GM12878 (cell line): ENCODE measurements at regions not wholly inside any gene's neighbourhood (a gene's known extent, or its start where the extent isn't known, plus 50 kb on each side); places are given as distances from the start of the nearest gene placed in this dataset.

Source experiments
- ATAC-seq: fragments of 200-7000 bp; cut with Tn5 transposase; 3 replicates; pipeline ENCODE4 v1.9.1; 2020; ENCODE audit warnings: mild to moderate bottlenecking, moderate library complexity
- BruUV-seq: library from RNA; stranded (reverse); fragments of 400-500 nt; replicated peaks from 2 replicates; lab custom pipeline; 2021; lab: Mats Ljungman, UMichigan
- CTCF ChIA-PET: fragments of 300-600 bp; sonication (Branson Sonifier 250); formaldehyde crosslinking; extraction: SDS; loops from one replicate; lab custom pipeline; 2021; ENCODE audit warnings: inconsistent platforms; lab: Yijun Ruan, JAX
- POLR2A ChIA-PET: fragments of 350-600 bp; formaldehyde crosslinking; extraction: SDS; loops from one replicate; lab custom pipeline; 2021; ENCODE audit warnings: inconsistent platforms; lab: Charles Lee
- RAD21 ChIA-PET: fragments of 300-600 bp; sonication (Branson Sonifier 250); formaldehyde crosslinking; loops from one replicate; lab custom pipeline; 2023; ENCODE audit warnings: antibody characterized with exemption; ENCODE audit not compliant: unreplicated experiment; lab: Charles Lee
- SMC1A ChIA-PET: fragments of 300-600 bp; sonication (Branson Sonifier 250); formaldehyde crosslinking; loops from one replicate; lab custom pipeline; 2023; ENCODE audit not compliant: unreplicated experiment, uncharacterized antibody; lab: Charles Lee
- DNase-seq: peaks from one replicate; pipeline ENCODE4 v3.0.0-alpha.2; 2011; ENCODE audit warnings: low read depth, low spot score
- FAIRE-seq: peaks from 3 replicates; lab custom pipeline; 2011; peaks lifted over from hg19 to GRCh38; lab: Jason Lieb, UNC
- H2AFZ ChIP-seq: 2 replicates; pipeline ENCODE4 v1.6.0; 2011; ENCODE audit warnings: low read depth, low read length, control low read depth; ENCODE audit not compliant: control insufficient read depth
- H3K27ac ChIP-seq: 2 replicates; pipeline ENCODE4 v1.5.1; 2011; ENCODE audit warnings: control low read depth; ENCODE audit not compliant: control insufficient read depth, insufficient read depth
- H3K27me3 ChIP-seq, 2 experiments: replicated peaks in 1 of 2; 2 replicates each; pipeline versions ENCODE4 v1.6.0 to v1.6.1; 2011; ENCODE audit warnings: low read length in 1 of 2; ENCODE audit not compliant: control insufficient read depth in 2 of 2, insufficient read depth in 2 of 2
- H3K36me3 ChIP-seq, 2 experiments: 2 replicates each; pipeline ENCODE4 v1.5.1; 2011; ENCODE audit warnings: low read length in 1 of 2; ENCODE audit not compliant: control insufficient read depth in 2 of 2, insufficient read depth in 2 of 2
- H3K4me1 ChIP-seq: 2 replicates; pipeline ENCODE4 v1.6.1; 2011; ENCODE audit warnings: mild to moderate bottlenecking, low read length, moderate library complexity, mixed read lengths; ENCODE audit not compliant: control insufficient read depth, insufficient read depth
- H3K4me2 ChIP-seq: 2 replicates; pipeline ENCODE4 v1.6.0; 2011; ENCODE audit warnings: control low read depth; ENCODE audit not compliant: control insufficient read depth, insufficient read depth
- H3K4me3 ChIP-seq: fragments of 200-600 bp; sonication (generic); 2 replicates; pipeline ENCODE4 v1.5.1; 2016
- H3K79me2 ChIP-seq: 2 replicates; pipeline ENCODE4 v1.6.0; 2011; ENCODE audit warnings: low read length; ENCODE audit not compliant: control insufficient read depth, insufficient read depth
- H3K9ac ChIP-seq: 2 replicates; pipeline ENCODE4 v1.8.0; 2011; ENCODE audit warnings: low read length, control low read depth, mixed read lengths; ENCODE audit not compliant: control insufficient read depth, insufficient read depth
- H3K9me3 ChIP-seq: replicated peaks from 3 replicates; pipeline ENCODE4 v1.5.1; 2011; ENCODE audit warnings: mild to moderate bottlenecking, low read length; ENCODE audit not compliant: control insufficient read depth, insufficient read depth
- H4K20me1 ChIP-seq: 2 replicates; pipeline ENCODE4 v1.6.0; 2011; ENCODE audit not compliant: control insufficient read depth, insufficient read depth
- DPF2 ChIP-seq: fragments of 450-650 bp; IDR thresholded peaks from 2 replicates; pipeline ENCODE4 v1.6.1; 2017; ENCODE audit warnings: mild to moderate bottlenecking
- E2F4 ChIP-seq: IDR thresholded peaks from 2 replicates; pipeline ENCODE4 v1.6.1; 2012; ENCODE audit warnings: low read depth, low read length, improper control_type of control experiment
- FOXM1 ChIP-seq: IDR thresholded peaks from 2 replicates; pipeline ENCODE4 v1.6.1; 2012; ENCODE audit warnings: low read depth, mild to moderate bottlenecking, inconsistent platforms, low read length, moderate library complexity
- HCFC1 ChIP-seq: fragments of 150-350 bp; IDR thresholded peaks from 2 replicates; pipeline ENCODE4 v1.6.1; 2014; ENCODE audit warnings: low read length
- HDAC2 ChIP-seq: fragments of 200-600 bp; sonication (generic); IDR thresholded peaks from 2 replicates; pipeline ENCODE4 v1.6.1; 2017
- IKZF1 ChIP-seq: fragments of 450-650 bp; conservative IDR thresholded peaks from 2 replicates; pipeline ENCODE4 v1.6.1; 2017; ENCODE audit warnings: antibody characterized with exemption, mild to moderate bottlenecking
- IRF4 ChIP-seq: IDR thresholded peaks from 2 replicates; pipeline ENCODE4 v1.6.1; 2011; ENCODE audit warnings: low read depth, low read length
- JUND ChIP-seq: IDR thresholded peaks from 2 replicates; pipeline ENCODE4 v1.6.1; 2012; ENCODE audit warnings: low read depth, mild to moderate bottlenecking, low read length, improper control_type of control experiment, moderate library complexity
- MEF2A ChIP-seq: IDR thresholded peaks from 2 replicates; pipeline ENCODE4 v1.6.1; 2011; ENCODE audit warnings: low read depth, mild to moderate bottlenecking, low read length, moderate library complexity; ENCODE audit not compliant: insufficient read depth
- NFYA ChIP-seq: IDR thresholded peaks from 2 replicates; pipeline ENCODE4 v1.6.1; 2011; ENCODE audit warnings: low read depth, mild to moderate bottlenecking, low read length, improper control_type of control experiment, borderline replicate concordance
- PAX5 ChIP-seq: IDR thresholded peaks from 2 replicates; pipeline ENCODE4 v1.6.1; 2011; ENCODE audit warnings: low read depth, low read length, borderline replicate concordance
- PBX3 ChIP-seq: IDR thresholded peaks from 2 replicates; pipeline ENCODE4 v1.6.1; 2011; ENCODE audit warnings: mild to moderate bottlenecking, low read depth, low read length, moderate library complexity; ENCODE audit not compliant: insufficient replicate concordance
- POU2F2 ChIP-seq: IDR thresholded peaks from 3 replicates; pipeline ENCODE4 v1.6.1; 2011; ENCODE audit warnings: low read depth, mild to moderate bottlenecking, low read length, borderline replicate concordance
- RELA ChIP-seq: fragments of 450-650 bp; IDR thresholded peaks from 2 replicates; pipeline ENCODE4 v1.8.0; 2014; ENCODE audit warnings: borderline replicate concordance; ENCODE audit not compliant: partially characterized antibody
- SREBF1 ChIP-seq: IDR thresholded peaks from 2 replicates; pipeline ENCODE4 v1.6.1; 2012; ENCODE audit warnings: mild to moderate bottlenecking, low read length
- SRF ChIP-seq, 2 experiments: IDR thresholded peaks; 2 replicates each; pipeline ENCODE4 v1.6.1; 2011; ENCODE audit warnings: low read depth in 2 of 2, low read length in 2 of 2, mild to moderate bottlenecking in 1 of 2, moderate library complexity in 1 of 2
- STAT3 ChIP-seq: IDR thresholded peaks from 2 replicates; pipeline ENCODE4 v1.6.1; 2011; ENCODE audit warnings: low read depth, low read length, improper control_type of control experiment
- TARDBP ChIP-seq: IDR thresholded peaks from 2 replicates; pipeline ENCODE4 v1.6.1; 2016; ENCODE audit warnings: borderline replicate concordance
- TBL1XR1 ChIP-seq: IDR thresholded peaks from 2 replicates; pipeline ENCODE4 v1.6.1; 2012; ENCODE audit warnings: low read depth, low read length, improper control_type of control experiment
- WGBS: methylation state at CpG from one replicate; pipeline ENCODE4 v1.1.6; 2016; ENCODE audit warnings: low lambda C conversion rate; ENCODE audit not compliant: insufficient replicate concordance, insufficient coverage; ENCODE audit errors: missing lambda C conversion rate; 5-methylcytosine and 5-hydroxymethylcytosine counted together
- in situ Hi-C: fragments of 300-500 bp; cut with MboI; formaldehyde crosslinking; loops from 9 replicates; pipeline ENCODE4 v1.14.3; 2018; ENCODE audit warnings: mixed read lengths
- intact Hi-C: fragments of 100-400 bp; cut with micrococcal nuclease; formaldehyde crosslinking; loops from one replicate; pipeline ENCODE4 v1.14.2; 2022; ENCODE audit not compliant: unreplicated experiment

- no peak for ATAC-seq
- no peak overlapping the region for H2AFZ ChIP-seq
- 0% methylated on average over 4 of the region's 4 CpGs for WGBS
Measured at GRCh38 chr13:107529035-107529434, 686.3 kb downstream of the LIG4 start.

More at GRCh38 chr13:107529035-107529434, 686.3 kb downstream of the LIG4 start:
- RAD21 ChIA-PET = no interaction called here
- no peaks in the 10 kb centered on the region for H3K36me3 ChIP-seq
- in situ Hi-C loops = no loop called here
- BruUV-seq = no TSS peak
- H3K4me1 ChIP-seq = no peaks in the 10 kb centered on the region
- TF ChIP-seq PAX5 = no peak
- no peak for TF ChIP-seq SRF (IDR thresholded peaks at IDR 0.05; ENCODE audit: low read depth in 2 of 2, low read length in 2 of 2)
- TF ChIP-seq JUND = no peak
- TF ChIP-seq MEF2A = no peak
- TF ChIP-seq IKZF1 = no peak
- TF ChIP-seq DPF2 = no peak
- no peak for TF ChIP-seq POU2F2
- no peak for TF ChIP-seq HCFC1
- TF ChIP-seq E2F4 = no peak
- no peak for TF ChIP-seq HDAC2
- TF ChIP-seq TBL1XR1 = no peak
- no peak for TF ChIP-seq SREBF1
- TF ChIP-seq FOXM1 = no peak
- TF ChIP-seq STAT3 = no peak
- TF ChIP-seq TARDBP = no peak
- TF ChIP-seq NFYA = no peak
- TF ChIP-seq PBX3 = no peak
- no peak for TF ChIP-seq IRF4
- no peak for TF ChIP-seq RELA
- H3K9me3 ChIP-seq = no peaks in the 10 kb centered on the region
- H3K27ac ChIP-seq = no peak overlapping the region
- H3K79me2 ChIP-seq = no peaks in the 10 kb centered on the region
- H4K20me1 ChIP-seq = no peaks in the 10 kb centered on the region
- H3K4me3 ChIP-seq = no peak overlapping the region
- SMC1A ChIA-PET = no interaction called here
- H3K9ac ChIP-seq = no peak overlapping the region
- POLR2A ChIA-PET = no interaction called here
- H3K4me2 ChIP-seq = no peak overlapping the region
- no peaks in the 10 kb centered on the region for H3K27me3 ChIP-seq
- DNase-seq = no peak
- intact Hi-C loops = no loop called here
- no peak for FAIRE-seq
- CTCF ChIA-PET = no interaction called here
